ENCODE measurements at regions not wholly inside any gene's neighbourhood (a gene's known extent, or its start where the extent isn't known, plus 50 kb on each side); places are given as distances from the start of the nearest gene placed in this dataset.

DNA sequence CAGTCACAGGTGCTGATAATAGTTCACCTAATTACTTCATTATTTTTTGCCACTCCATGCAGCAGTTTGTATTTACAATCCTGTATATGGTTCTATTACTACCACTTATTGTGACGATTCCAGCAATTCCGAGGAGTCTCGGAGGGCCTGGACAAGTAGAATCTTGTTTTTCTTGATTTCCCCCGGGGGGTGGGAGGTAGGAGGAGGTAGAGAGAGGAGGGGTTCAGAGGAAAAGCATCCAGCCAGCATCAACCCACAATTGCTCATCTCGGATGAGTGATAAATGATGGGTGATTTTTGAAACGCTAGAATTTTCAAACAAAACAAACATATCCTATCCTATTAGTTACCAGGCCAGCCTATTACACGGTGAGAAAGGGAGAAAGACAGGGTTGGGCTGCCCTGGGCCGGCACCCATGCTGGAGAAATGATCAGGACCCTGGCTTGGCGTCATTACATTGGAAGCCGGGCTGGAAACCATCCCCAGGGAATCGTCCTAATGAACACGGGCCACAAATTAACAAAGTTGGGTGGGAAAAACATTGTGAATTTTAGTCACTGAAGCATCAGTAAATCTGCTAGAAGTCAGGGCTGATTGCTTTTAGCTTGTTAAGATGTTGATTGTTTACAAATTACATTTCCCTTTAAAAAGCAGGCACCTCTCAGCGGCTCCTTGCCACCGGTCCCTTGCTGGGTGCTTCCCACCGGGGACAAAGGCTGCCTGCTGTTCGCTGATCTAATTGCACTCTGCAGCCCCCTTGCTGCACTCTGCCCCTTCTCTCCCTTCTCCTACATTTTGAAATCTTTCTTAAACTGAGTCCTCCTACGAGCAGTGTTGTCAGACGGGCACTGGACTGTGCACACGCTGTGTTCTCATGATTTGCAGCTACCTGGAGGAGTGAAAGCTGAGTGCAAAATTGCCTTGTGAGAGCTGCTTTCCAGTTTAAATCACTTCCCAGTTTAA is 95.5 kb downstream of the FAM204A start:
- Histone ChIP-seq H3K27me3 (ENCODE audit: insufficient read depth, low read length) (peaks cover 92% of the 10 kb centered on the region), H3K4me1 (ENCODE audit: control insufficient read depth, insufficient read depth, low read length, unreplicated experiment) (no peaks in the 10 kb centered on the region), H3K36me3 (ENCODE audit: insufficient read depth, low read length) (no peaks in the 10 kb centered on the region), H2AFZ (ENCODE audit: low read length, unreplicated experiment) (no peak overlapping the region), H3K79me2 (ENCODE audit: control insufficient read depth, insufficient read depth, low read length, unreplicated experiment) (no peaks in the 10 kb centered on the region), H3K4me3 (ENCODE audit: low read depth, low read length) (no peak overlapping the region), H3K27ac (ENCODE audit: low read depth, low read length) (no peak overlapping the region)

DNA sequence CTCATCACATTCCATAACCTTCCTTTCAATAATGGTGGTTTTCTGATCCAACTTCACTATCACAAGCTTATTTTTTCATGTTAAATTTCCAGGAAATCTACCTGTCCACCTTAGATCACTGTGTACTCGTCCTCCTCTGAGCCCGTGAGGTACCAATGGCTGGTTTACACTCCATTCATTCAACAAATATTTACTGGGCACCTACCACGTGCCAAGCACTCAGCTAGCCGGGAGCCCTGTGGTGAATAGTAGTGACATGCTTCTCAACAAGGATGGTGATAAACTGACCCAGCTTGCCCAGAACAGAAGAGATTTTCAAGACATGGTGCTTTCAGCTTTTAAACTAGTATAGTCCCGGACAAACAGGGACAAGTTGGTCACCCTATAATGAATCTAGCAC is 98.2 kb downstream of the FAM204A start:
- H3K4me3 ChIP-seq (ENCODE audit: low read depth, low read length), result no peak overlapping the region
- H3K79me2 ChIP-seq (ENCODE audit: control insufficient read depth, insufficient read depth, low read length, unreplicated experiment), result no peaks in the 10 kb centered on the region
- H2AFZ ChIP-seq (ENCODE audit: low read length, unreplicated experiment), result no peak overlapping the region
- no peak overlapping the region for H3K27ac ChIP-seq (ENCODE audit: low read depth, low read length)
- no peaks in the 10 kb centered on the region for H3K36me3 ChIP-seq (ENCODE audit: insufficient read depth, low read length)
- H3K27me3 ChIP-seq (ENCODE audit: insufficient read depth, low read length), result peaks cover 92% of the 10 kb centered on the region
- no peaks in the 10 kb centered on the region for H3K4me1 ChIP-seq (ENCODE audit: control insufficient read depth, insufficient read depth, low read length, unreplicated experiment)

DNA sequence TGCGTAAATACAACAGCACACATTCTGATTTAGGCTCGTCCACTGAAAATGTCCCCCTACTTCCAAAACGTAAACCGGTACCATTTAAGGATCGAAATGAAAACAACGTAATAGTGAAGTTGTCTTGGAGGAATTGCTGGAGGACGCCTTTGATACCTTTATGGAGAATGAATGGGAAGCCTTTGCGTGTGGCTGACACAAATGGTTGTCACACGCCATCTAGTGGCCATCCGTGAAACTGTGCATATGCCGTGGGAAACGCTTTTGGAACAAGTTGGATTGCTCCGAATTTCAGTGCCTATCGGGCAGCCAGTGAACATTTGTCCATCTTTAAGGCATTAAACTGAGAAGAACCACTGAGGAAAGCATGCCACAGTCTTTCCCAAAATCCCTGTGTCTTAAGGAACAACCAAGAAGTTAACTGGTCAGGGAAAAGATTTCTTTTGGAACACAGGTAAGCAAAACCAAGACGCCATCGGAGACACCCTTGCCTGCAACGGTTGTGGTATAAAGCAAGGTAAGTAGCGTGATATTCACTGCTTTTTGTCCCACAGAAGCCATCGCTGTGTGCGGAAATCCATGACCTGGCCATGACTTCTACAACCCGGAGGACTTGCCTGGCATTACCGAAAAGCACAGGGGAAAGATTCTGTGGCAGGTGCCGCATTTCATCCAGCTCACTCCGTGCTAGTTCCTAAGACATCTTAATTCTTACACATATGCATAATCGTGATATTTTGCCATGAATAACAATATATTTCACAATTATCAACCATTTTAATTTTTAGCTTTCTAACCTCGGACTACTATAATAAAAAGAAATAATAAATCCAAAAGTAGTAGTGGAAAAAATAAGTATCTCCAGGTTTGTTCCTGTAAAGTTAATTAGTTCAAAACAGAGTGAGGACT is 100.6 kb downstream of the FAM204A start:
- Histone ChIP-seq H2AFZ (ENCODE audit: low read length, unreplicated experiment) (no peak overlapping the region), H3K36me3 (ENCODE audit: insufficient read depth, low read length) (no peaks in the 10 kb centered on the region), H3K79me2 (ENCODE audit: control insufficient read depth, insufficient read depth, low read length, unreplicated experiment) (no peaks in the 10 kb centered on the region), H3K27me3 (ENCODE audit: insufficient read depth, low read length) (peaks cover 91% of the 10 kb centered on the region), H3K4me1 (ENCODE audit: control insufficient read depth, insufficient read depth, low read length, unreplicated experiment) (no peaks in the 10 kb centered on the region), H3K4me3 (ENCODE audit: low read depth, low read length) (no peak overlapping the region), H3K27ac (ENCODE audit: low read depth, low read length) (no peak overlapping the region)

DNA sequence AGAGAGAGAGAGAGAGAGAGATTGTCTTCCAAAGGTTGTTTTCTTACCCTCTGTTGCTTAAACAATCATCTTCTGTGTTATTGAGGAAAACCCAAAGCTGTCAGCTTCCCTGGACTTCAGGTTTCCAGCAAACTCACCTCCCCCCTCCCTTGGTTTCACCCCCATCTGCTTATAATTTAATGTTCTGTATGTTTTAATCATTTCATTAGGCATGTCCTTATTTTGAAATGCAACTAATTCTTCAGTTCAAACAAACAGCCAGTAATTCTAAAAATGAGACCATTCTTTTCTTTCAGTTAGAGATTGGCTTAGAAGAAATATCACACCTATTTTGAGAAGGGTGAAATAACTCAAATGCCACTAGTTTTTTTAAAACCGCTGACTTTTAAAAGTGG is 102.9 kb downstream of the FAM204A start:
- Histone ChIP-seq H2AFZ (ENCODE audit: low read length, unreplicated experiment) (no peak overlapping the region), H3K4me1 (ENCODE audit: control insufficient read depth, insufficient read depth, low read length, unreplicated experiment) (no peaks in the 10 kb centered on the region), H3K27ac (ENCODE audit: low read depth, low read length) (no peak overlapping the region), H3K4me3 (ENCODE audit: low read depth, low read length) (no peak overlapping the region), H3K27me3 (ENCODE audit: insufficient read depth, low read length) (peaks cover 88% of the 10 kb centered on the region), H3K79me2 (ENCODE audit: control insufficient read depth, insufficient read depth, low read length, unreplicated experiment) (no peaks in the 10 kb centered on the region), H3K36me3 (ENCODE audit: insufficient read depth, low read length) (no peaks in the 10 kb centered on the region)

DNA sequence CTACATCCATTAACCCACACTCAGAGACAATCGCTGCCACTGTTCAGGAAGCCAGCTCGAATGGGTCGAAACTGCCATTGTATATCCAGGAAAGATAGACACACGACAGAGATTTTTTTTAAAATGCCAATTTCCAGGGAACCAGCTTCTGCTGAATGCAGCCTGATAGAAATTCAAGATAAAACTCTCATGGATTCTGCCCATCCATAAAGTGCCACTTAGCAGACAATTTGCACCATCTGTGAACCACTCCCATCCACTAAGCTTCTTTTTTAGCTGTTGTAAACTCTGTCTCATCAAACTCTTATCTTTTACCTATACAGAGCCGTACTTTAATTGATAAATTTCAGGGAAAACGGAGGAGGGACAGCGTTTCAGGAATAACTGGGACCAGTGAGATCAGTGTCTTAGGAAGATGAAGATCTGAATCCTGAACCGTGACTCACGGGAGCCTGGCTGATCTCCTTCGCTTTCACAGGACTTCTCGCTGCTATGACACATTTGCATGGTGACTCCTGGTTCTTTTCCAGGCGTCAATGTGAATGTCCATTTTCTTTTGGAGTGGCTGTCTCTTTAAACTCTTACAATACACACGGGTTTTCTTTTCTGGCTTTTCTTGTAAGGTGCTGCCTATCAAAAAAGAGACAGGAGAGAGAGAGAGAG is 103.4 kb downstream of the FAM204A start:
- Histone ChIP-seq H3K27me3 (ENCODE audit: insufficient read depth, low read length) (peaks cover 83% of the 10 kb centered on the region), H3K79me2 (ENCODE audit: control insufficient read depth, insufficient read depth, low read length, unreplicated experiment) (no peaks in the 10 kb centered on the region), H2AFZ (ENCODE audit: low read length, unreplicated experiment) (no peak overlapping the region), H3K4me3 (ENCODE audit: low read depth, low read length) (no peak overlapping the region), H3K27ac (ENCODE audit: low read depth, low read length) (no peak overlapping the region), H3K4me1 (ENCODE audit: control insufficient read depth, insufficient read depth, low read length, unreplicated experiment) (no peaks in the 10 kb centered on the region), H3K36me3 (ENCODE audit: insufficient read depth, low read length) (no peaks in the 10 kb centered on the region)

DNA sequence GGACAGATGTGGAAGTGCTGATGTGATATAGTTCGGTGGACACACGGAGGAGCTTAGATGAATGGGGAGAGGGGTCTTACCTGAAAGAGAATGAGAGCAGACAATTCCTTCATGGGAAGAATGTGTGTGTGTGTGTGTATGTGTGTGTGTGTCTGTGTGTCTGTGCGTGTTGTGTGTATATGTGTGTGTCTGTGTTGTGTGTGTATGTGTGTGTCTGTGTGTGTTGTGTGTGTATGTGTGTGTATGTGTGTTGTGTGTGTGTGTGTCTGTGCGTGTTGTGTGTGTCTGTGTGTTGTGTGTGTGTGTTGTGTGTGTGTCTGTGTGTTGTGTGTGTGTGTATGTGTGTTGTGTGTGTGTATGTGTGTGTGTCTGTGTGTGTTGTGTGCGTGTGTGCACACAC is 104.2 kb downstream of the FAM204A start:
- Histone ChIP-seq H3K36me3 (ENCODE audit: insufficient read depth, low read length) (no peaks in the 10 kb centered on the region), H3K79me2 (ENCODE audit: control insufficient read depth, insufficient read depth, low read length, unreplicated experiment) (no peaks in the 10 kb centered on the region), H3K27ac (ENCODE audit: low read depth, low read length) (no peak overlapping the region), H3K4me3 (ENCODE audit: low read depth, low read length) (no peak overlapping the region), H3K27me3 (ENCODE audit: insufficient read depth, low read length) (peaks cover 75% of the 10 kb centered on the region), H2AFZ (ENCODE audit: low read length, unreplicated experiment) (no peak overlapping the region), H3K4me1 (ENCODE audit: control insufficient read depth, insufficient read depth, low read length, unreplicated experiment) (no peaks in the 10 kb centered on the region)

DNA sequence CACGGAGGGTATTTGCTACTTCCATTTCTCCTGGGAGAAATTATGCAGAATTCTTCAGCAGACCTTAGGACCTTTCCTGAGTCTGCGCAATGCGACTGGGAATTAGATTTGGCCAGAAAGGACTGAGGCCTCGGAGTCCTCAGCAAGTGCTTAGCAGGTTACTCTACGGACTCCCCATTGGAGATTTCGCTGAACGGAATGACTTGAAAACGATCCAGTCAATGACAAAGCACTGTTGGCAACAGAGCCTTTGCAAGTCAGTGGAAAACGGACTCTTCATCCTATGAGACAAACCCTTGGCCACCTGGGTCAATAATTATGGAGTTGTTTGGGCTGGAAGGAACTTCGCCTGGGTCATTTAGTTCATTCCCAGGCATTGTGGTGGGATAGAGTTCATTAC is 107.4 kb downstream of the FAM204A start:
- H3K27ac ChIP-seq (ENCODE audit: low read depth, low read length), result no peak overlapping the region

DNA sequence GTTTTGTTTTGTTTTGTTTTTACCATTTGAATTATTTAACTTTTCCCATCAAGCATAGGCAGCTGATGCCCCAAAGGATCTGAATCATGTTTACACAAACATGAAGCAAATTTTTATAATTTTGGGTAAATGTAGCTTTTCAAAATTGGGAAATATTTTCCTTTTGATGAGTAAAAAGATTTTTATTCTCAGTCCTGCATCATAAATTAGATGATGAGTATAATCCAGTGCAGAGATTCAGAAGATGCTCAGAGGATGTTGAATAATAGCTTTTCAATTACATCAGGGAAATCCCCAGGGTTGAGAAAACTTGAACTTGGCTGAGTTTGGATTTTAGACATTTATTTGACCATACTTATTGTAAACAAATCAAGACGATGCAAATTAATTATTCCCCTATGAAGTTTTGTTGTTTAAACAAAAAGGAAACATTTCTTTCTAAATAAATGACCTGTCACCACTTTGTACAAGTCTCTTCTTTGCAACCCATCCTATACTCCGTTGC is 121.7 kb downstream of the FAM204A start:
- Histone ChIP-seq H3K79me2 (ENCODE audit: control insufficient read depth, insufficient read depth, low read length, unreplicated experiment) (no peaks in the 10 kb centered on the region), H3K27ac (ENCODE audit: low read depth, low read length) (no peak overlapping the region), H2AFZ (ENCODE audit: low read length, unreplicated experiment) (no peak overlapping the region), H3K4me1 (ENCODE audit: control insufficient read depth, insufficient read depth, low read length, unreplicated experiment) (no peaks in the 10 kb centered on the region), H3K4me3 (ENCODE audit: low read depth, low read length) (no peak overlapping the region), H3K27me3 (ENCODE audit: insufficient read depth, low read length) (peaks cover 4% of the 10 kb centered on the region; the same call in 1 of the 2 replicates), H3K36me3 (ENCODE audit: insufficient read depth, low read length) (no peaks in the 10 kb centered on the region)

More for the DNA sequence above, 107.4 kb downstream of the FAM204A start:
- Histone ChIP-seq H3K79me2 (ENCODE audit: control insufficient read depth, insufficient read depth, low read length, unreplicated experiment) (no peaks in the 10 kb centered on the region), H3K36me3 (ENCODE audit: insufficient read depth, low read length) (no peaks in the 10 kb centered on the region), H3K4me3 (ENCODE audit: low read depth, low read length) (no peak overlapping the region), H3K4me1 (ENCODE audit: control insufficient read depth, insufficient read depth, low read length, unreplicated experiment) (no peaks in the 10 kb centered on the region), H2AFZ (ENCODE audit: low read length, unreplicated experiment) (no peak overlapping the region), H3K27me3 (ENCODE audit: insufficient read depth, low read length) (peaks cover 45% of the 10 kb centered on the region)

DNA sequence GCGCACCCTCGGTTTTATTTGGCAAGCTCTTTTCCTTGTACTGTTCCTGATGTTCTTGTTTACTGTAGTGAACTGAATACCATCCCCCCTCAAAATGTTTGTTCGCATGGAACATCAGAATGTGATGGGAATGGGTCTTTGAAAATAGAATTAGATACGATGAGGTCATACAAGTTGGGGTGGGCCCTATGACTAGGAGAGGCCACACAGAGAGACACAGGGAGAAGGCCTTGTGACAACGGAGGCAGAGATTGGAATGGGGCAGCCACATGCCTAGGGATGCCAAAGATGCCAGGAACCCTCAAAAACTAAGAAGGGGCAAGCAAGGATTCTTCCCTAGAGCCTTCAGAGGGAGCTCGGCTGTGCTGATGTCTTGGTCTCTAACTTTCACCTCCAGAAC is 123.6 kb downstream of the FAM204A start:
- no peak overlapping the region for H2AFZ ChIP-seq (ENCODE audit: low read length, unreplicated experiment)
- no peaks in the 10 kb centered on the region for H3K4me1 ChIP-seq (ENCODE audit: control insufficient read depth, insufficient read depth, low read length, unreplicated experiment)
- peaks cover 6% of the 10 kb centered on the region; the same call in 1 of the 2 replicates for H3K27me3 ChIP-seq (ENCODE audit: insufficient read depth, low read length)
- H3K79me2 ChIP-seq (ENCODE audit: control insufficient read depth, insufficient read depth, low read length, unreplicated experiment), result no peaks in the 10 kb centered on the region
- H3K4me3 ChIP-seq (ENCODE audit: low read depth, low read length), result no peak overlapping the region
- no peak overlapping the region for H3K27ac ChIP-seq (ENCODE audit: low read depth, low read length)
- no peaks in the 10 kb centered on the region for H3K36me3 ChIP-seq (ENCODE audit: insufficient read depth, low read length)

DNA sequence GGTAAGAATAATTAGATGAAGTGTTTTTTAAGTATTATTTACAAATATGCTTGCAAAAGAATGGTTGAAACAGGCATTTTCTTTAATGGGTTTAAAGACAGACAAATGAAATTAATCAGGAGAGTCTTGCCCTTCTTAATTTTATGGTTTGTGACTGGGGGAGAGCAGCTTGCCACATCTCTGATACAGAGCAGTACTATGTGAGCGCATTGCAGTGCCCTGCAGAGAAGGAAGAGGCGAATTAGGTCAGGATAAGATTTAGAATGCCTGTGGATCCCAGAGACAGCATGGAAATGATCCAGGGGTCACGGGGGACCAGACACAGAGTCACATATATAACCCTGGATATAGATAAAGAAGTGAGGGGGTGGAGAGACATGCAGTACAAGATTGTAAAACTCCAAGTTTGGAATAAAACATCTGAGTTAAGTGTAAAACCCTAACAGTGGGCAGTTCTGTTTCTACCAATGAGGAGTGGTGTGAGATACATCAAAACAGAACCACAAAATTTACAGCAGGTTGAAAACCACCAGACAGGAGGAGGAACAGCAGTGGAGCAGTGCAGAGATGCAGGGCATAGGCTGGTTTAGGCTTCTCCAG is 125.5 kb downstream of the FAM204A start:
- peaks cover 7% of the 10 kb centered on the region; the same call in 1 of the 2 replicates for H3K27me3 ChIP-seq (ENCODE audit: insufficient read depth, low read length)
- no peaks in the 10 kb centered on the region for H3K4me1 ChIP-seq (ENCODE audit: control insufficient read depth, insufficient read depth, low read length, unreplicated experiment)
- H3K36me3 ChIP-seq (ENCODE audit: insufficient read depth, low read length), result no peaks in the 10 kb centered on the region
- no peak overlapping the region for H3K4me3 ChIP-seq (ENCODE audit: low read depth, low read length)
- no peaks in the 10 kb centered on the region for H3K79me2 ChIP-seq (ENCODE audit: control insufficient read depth, insufficient read depth, low read length, unreplicated experiment)
- no peak overlapping the region for H3K27ac ChIP-seq (ENCODE audit: low read depth, low read length)
- no peak overlapping the region for H2AFZ ChIP-seq (ENCODE audit: low read length, unreplicated experiment)
